Dedifferentiated amniotic fluid mesenchymal stem cell (primary cell): ENCODE measurements at regions not wholly inside any gene's neighbourhood (a gene's known extent, or its start where the extent isn't known, plus 50 kb on each side); places are given as distances from the start of the nearest gene placed in this dataset.
A peak's percentile ranks its signal among the peaks of the same experiment; 100 is the strongest.

Experiments used
- DNase-seq: peaks from one replicate; pipeline ENCODE4 v3.0.0-alpha.2; 2016; ENCODE audit errors: extremely low spot score

GRCh38 chr9:108676355-108676754 lies 179.4 kb downstream of the ACTL7B start:
- DNase-seq = no peak

GRCh38 chr9:108675708-108676107 lies 180.1 kb downstream of the ACTL7B start:
- DNase-seq = no peak

GRCh38 chr9:108674766-108675530 lies 180.8 kb downstream of the ACTL7B start:
- DNase-seq = no peak

- DNase-seq = no peak
Measured at GRCh38 chr9:108673386-108673785, 182.4 kb downstream of the ACTL7B start.

- DNase-seq = no peak
Measured at GRCh38 chr9:108672475-108673190, 183.2 kb downstream of the ACTL7B start.

GRCh38 chr9:108671794-108672193 lies 184.0 kb downstream of the ACTL7B start:
- DNase-seq = peak; percentile 72

- no peak for DNase-seq
Measured at GRCh38 chr9:108671176-108671575, 184.6 kb downstream of the ACTL7B start.

GRCh38 chr9:108668938-108669335 lies 186.8 kb downstream of the ACTL7B start:
- DNase-seq = no peak

- DNase-seq = no peak
Measured at GRCh38 chr9:108668191-108668937, 187.4 kb downstream of the ACTL7B start.

GRCh38 chr9:108666240-108666784 lies 189.5 kb downstream of the ACTL7B start:
- no peak for DNase-seq

GRCh38 chr9:108665521-108666239 lies 190.1 kb downstream of the ACTL7B start:
- no peak for DNase-seq

- no peak for DNase-seq
Measured at GRCh38 chr9:108664309-108665255, 191.2 kb downstream of the ACTL7B start.

GRCh38 chr9:108663422-108663821 lies 192.4 kb downstream of the ACTL7B start:
- no peak for DNase-seq

GRCh38 chr9:108662956-108663355 lies 192.8 kb downstream of the ACTL7B start:
- no peak for DNase-seq

GRCh38 chr9:108662091-108662875 lies 193.5 kb downstream of the ACTL7B start:
- DNase-seq = no peak

- no peak for DNase-seq
Measured at GRCh38 chr9:108656566-108656965, 199.2 kb downstream of the ACTL7B start.

- no peak for DNase-seq
Measured at GRCh38 chr9:108655818-108656217, 200.0 kb downstream of the ACTL7B start.

GRCh38 chr9:108654566-108654965 lies 201.2 kb downstream of the ACTL7B start:
- no peak for DNase-seq

- DNase-seq = no peak
Measured at GRCh38 chr9:108652851-108653250, 202.9 kb downstream of the ACTL7B start.

GRCh38 chr9:108650826-108651225 lies 205.0 kb downstream of the ACTL7B start:
- no peak for DNase-seq
